HEK293T (cell line): ENCODE measurements at regions not wholly inside any gene's neighbourhood (a gene's known extent, or its start where the extent isn't known, plus 50 kb on each side); places are given as distances from the start of the nearest gene placed in this dataset.

Experiments
- ARNT ChIP-seq: fragments of 450-650 bp; IDR thresholded peaks from 2 replicates; pipeline ENCODE4 v1.6.1; 2017; ENCODE audit warnings: mild to moderate bottlenecking
- ELF4 ChIP-seq: fragments of 450-650 bp; IDR thresholded peaks from 2 replicates; pipeline ENCODE4 v1.6.1; 2017; ENCODE audit warnings: antibody characterized with exemption
- FOXA1 ChIP-seq: fragments of 450-650 bp; IDR thresholded peaks from 2 replicates; pipeline ENCODE4 v1.6.1; 2016; ENCODE audit warnings: mild to moderate bottlenecking
- FOXK2 ChIP-seq: fragments of 450-650 bp; IDR thresholded peaks from 2 replicates; pipeline ENCODE4 v1.6.1; 2016; ENCODE audit warnings: mild to moderate bottlenecking
- FOXM1 ChIP-seq: fragments of 450-650 bp; IDR thresholded peaks from 2 replicates; pipeline ENCODE4 v1.6.1; 2017; ENCODE audit warnings: mild to moderate bottlenecking, borderline replicate concordance
- HDGF ChIP-seq: fragments of 450-650 bp; IDR thresholded peaks from 2 replicates; pipeline ENCODE4 v1.6.1; 2017; ENCODE audit warnings: antibody characterized with exemption, borderline replicate concordance
- LEF1 ChIP-seq: fragments of 450-650 bp; IDR thresholded peaks from 2 replicates; pipeline ENCODE4 v1.6.1; 2017; ENCODE audit warnings: mild to moderate bottlenecking, borderline replicate concordance
- NFRKB ChIP-seq: fragments of 450-650 bp; IDR thresholded peaks from 2 replicates; pipeline ENCODE4 v1.6.1; 2016; ENCODE audit warnings: mild to moderate bottlenecking, moderate library complexity
- SP1 ChIP-seq: fragments of 450-650 bp; IDR thresholded peaks from 2 replicates; pipeline ENCODE4 v1.6.1; 2017
- SUZ12 ChIP-seq: fragments of 450-650 bp; IDR thresholded peaks from 2 replicates; pipeline ENCODE4 v1.6.1; 2016; ENCODE audit warnings: mild to moderate bottlenecking
- TARDBP ChIP-seq: fragments of 450-650 bp; IDR thresholded peaks from 2 replicates; pipeline ENCODE4 v1.6.1; 2016
- ZNF384 ChIP-seq: fragments of 450-650 bp; IDR thresholded peaks from 2 replicates; pipeline ENCODE4 v1.6.1; 2016
- TF ChIP-seq, protein P1 (sequence below): fragments of 450-650 bp; IDR thresholded peaks from 2 replicates; pipeline ENCODE4 v1.6.1; 2016

DNA sequence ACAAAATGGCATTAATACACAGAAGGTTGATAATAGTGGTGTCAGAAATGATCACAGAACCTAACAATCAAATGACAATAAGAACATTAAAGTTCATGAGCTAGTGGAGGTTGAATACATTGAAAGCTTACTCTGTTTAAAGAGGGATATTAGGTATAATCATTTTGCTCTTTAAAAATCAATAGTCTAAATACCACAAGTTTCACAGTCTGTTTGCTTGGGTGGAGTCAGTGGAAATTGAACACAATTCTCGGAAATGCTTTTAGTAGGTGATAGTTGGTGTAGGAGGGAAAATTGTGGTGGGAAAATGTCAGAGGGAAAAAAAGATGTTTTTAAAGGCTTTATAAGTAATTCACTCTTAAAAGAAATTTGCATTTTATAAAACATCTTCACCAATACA lies 197.1 kb downstream of the GLUD2 start:
- no peak for TF ChIP-seq FOXM1
- no peak for TF ChIP-seq ARNT
- no peak for TF ChIP-seq ELF4
- TF ChIP-seq NFRKB = no peak
- TF ChIP-seq, protein P1, sequence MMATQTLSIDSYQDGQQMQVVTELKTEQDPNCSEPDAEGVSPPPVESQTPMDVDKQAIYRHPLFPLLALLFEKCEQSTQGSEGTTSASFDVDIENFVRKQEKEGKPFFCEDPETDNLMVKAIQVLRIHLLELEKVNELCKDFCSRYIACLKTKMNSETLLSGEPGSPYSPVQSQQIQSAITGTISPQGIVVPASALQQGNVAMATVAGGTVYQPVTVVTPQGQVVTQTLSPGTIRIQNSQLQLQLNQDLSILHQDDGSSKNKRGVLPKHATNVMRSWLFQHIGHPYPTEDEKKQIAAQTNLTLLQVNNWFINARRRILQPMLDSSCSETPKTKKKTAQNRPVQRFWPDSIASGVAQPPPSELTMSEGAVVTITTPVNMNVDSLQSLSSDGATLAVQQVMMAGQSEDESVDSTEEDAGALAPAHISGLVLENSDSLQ = no peak
- no peak for TF ChIP-seq SP1
- TF ChIP-seq SUZ12 = no peak
- TF ChIP-seq TARDBP = no peak
- no peak for TF ChIP-seq HDGF
- no peak for TF ChIP-seq ZNF384
- no peak for TF ChIP-seq LEF1
- no peak for TF ChIP-seq FOXA1
- TF ChIP-seq FOXK2 = no peak
